Vagina (tissue), 2 donors: ENCODE measurements at regions not wholly inside any gene's neighbourhood (a gene's known extent, or its start where the extent isn't known, plus 50 kb on each side); places are given as distances from the start of the nearest gene placed in this dataset.

Experiments used
- CTCF ChIP-seq, 3 experiments: fragments of 450-650 bp in 2 of 3; fragments of 200-600 bp in 1 of 3; sonication (generic) in 1 of 3; IDR thresholded peaks; one replicate each; pipeline ENCODE4 v1.5.1; 2017 to 2019; ENCODE audit warnings: antibody characterized with exemption in 3 of 3, mild to moderate bottlenecking in 2 of 3, moderate library complexity in 2 of 3
- POLR2A ChIP-seq, 2 donors: fragments of 450-650 bp; IDR thresholded peaks; one replicate each; pipeline ENCODE4 v1.6.1; 2017; ENCODE audit warnings: antibody characterized with exemption in 2 of 2, mild to moderate bottlenecking in 2 of 2, moderate library complexity in 2 of 2
- POLR2AphosphoS5 ChIP-seq, 2 donors: sonication (generic); formaldehyde crosslinking; IDR thresholded peaks; one replicate each; pipeline ENCODE4 v1.9.0; 2017; ENCODE audit warnings: antibody characterized with exemption in 2 of 2, mild to moderate bottlenecking in 2 of 2, low read depth in 1 of 2; ENCODE audit not compliant: insufficient read depth in 1 of 2

- TF ChIP-seq CTCF (IDR thresholded peaks at IDR 0.05) (no peak), POLR2A (IDR thresholded peaks at IDR 0.05) (no peak), POLR2AphosphoS5 (IDR thresholded peaks at IDR 0.05; ENCODE audit: insufficient read depth in 1 of 2, low read depth in 1 of 2) (no peak)
Observed at GRCh38 chr5:2529371-2530092, 221.9 kb downstream of the IRX2 start.
